ENCODE measurements at regions not wholly inside any gene's neighbourhood (a gene's known extent, or its start where the extent isn't known, plus 50 kb on each side); places are given as distances from the start of the nearest gene placed in this dataset.

DNA sequence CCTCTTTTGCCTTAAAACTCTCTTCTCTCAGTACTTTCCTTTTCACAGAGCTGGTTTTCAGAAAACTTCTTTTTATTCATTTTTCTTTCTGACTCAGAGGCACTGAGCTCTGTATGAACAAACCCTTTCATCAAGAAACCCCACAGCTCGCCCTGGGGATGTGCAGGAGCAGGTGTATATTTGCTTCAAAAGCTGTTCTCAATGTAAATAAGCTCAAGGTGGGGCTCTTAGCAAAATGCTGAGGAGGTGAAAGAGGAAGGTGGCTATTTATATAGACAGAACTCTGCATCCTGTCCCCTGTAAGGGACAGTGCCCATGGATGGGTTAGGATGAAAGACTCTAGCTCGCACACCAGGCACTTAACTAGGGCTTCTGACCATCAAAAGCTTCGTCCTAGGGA, 302.0 kb downstream of the WDR72 start:
- TF ChIP-seq NRF1 (IDR thresholded peaks at IDR 0.05; ENCODE audit: low read depth, low read length) (no peak), GATA2 (CRISPR knock-in tag; IDR thresholded peaks at IDR 0.05) (no peak), YY1 (IDR thresholded peaks at IDR 0.05; ENCODE audit: low read depth) (no peak), POLR2AphosphoS5 (IDR thresholded peaks at IDR 0.05; ENCODE audit: low read depth, low read length) (no peak)
- TF ChIP-seq, protein P1, sequence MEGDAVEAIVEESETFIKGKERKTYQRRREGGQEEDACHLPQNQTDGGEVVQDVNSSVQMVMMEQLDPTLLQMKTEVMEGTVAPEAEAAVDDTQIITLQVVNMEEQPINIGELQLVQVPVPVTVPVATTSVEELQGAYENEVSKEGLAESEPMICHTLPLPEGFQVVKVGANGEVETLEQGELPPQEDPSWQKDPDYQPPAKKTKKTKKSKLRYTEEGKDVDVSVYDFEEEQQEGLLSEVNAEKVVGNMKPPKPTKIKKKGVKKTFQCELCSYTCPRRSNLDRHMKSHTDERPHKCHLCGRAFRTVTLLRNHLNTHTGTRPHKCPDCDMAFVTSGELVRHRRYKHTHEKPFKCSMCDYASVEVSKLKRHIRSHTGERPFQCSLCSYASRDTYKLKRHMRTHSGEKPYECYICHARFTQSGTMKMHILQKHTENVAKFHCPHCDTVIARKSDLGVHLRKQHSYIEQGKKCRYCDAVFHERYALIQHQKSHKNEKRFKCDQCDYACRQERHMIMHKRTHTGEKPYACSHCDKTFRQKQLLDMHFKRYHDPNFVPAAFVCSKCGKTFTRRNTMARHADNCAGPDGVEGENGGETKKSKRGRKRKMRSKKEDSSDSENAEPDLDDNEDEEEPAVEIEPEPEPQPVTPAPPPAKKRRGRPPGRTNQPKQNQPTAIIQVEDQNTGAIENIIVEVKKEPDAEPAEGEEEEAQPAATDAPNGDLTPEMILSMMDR (IDR thresholded peaks at IDR 0.05) = no peak

All from SK-N-SH (cell line).